Endometrium (tissue), 2 donors: ENCODE measurements at regions not wholly inside any gene's neighbourhood (a gene's known extent, or its start where the extent isn't known, plus 50 kb on each side); places are given as distances from the start of the nearest gene placed in this dataset.
A peak's percentile ranks its signal among the peaks of the same experiment; 100 is the strongest.
"Not testable (repeated sequence)": the region's sequence is repeated elsewhere in the genome, so short reads cannot be mapped to it uniquely, and the experiment has no call there.

ENCODE experiments used
- FAIRE-seq: peaks from 2 replicates; lab custom pipeline; 2012; peaks lifted over from hg19 to GRCh38; lab: Jason Lieb, UNC
- donor health status: control.
- donor health status: control.

- FAIRE-seq = no peak
These were observed 532.1 kb upstream of the PITX2 start for GRCh38 chr4:111154934-111155333.

- FAIRE-seq = not testable (repeated sequence)
These were observed 541.7 kb upstream of the PITX2 start for GRCh38 chr4:111164556-111164955.

GRCh38 chr4:111174331-111174730 is 551.5 kb upstream of the PITX2 start:
- FAIRE-seq = no peak

- FAIRE-seq = peak; percentile 90
These were observed 555.4 kb upstream of the PITX2 start for GRCh38 chr4:111178231-111178630.

- no peak for FAIRE-seq
These were observed 564.2 kb upstream of the PITX2 start for GRCh38 chr4:111187108-111187507.

- FAIRE-seq = no peak
These were observed 575.6 kb upstream of the PITX2 start for GRCh38 chr4:111198446-111198845.

GRCh38 chr4:111204797-111205196 is 581.9 kb upstream of the PITX2 start:
- FAIRE-seq = no peak

GRCh38 chr4:111208970-111209369 is 586.1 kb upstream of the PITX2 start:
- FAIRE-seq = no peak

GRCh38 chr4:111209706-111210105 is 586.8 kb upstream of the PITX2 start:
- FAIRE-seq = no peak

GRCh38 chr4:111210595-111210994 is 587.7 kb upstream of the PITX2 start:
- FAIRE-seq = no peak

- no peak for FAIRE-seq
These were observed 590.7 kb upstream of the PITX2 start for GRCh38 chr4:111213531-111213930.

- FAIRE-seq = no peak
These were observed 591.5 kb upstream of the PITX2 start for GRCh38 chr4:111214371-111214770.

- FAIRE-seq = no peak
These were observed 592.9 kb upstream of the PITX2 start for GRCh38 chr4:111215755-111216154.

GRCh38 chr4:111216791-111217190 is 593.9 kb upstream of the PITX2 start:
- FAIRE-seq = no peak

GRCh38 chr4:111221371-111221770 is 598.5 kb upstream of the PITX2 start:
- FAIRE-seq = no peak

GRCh38 chr4:111228396-111228795 is 605.5 kb upstream of the PITX2 start:
- FAIRE-seq = no peak

GRCh38 chr4:111228874-111229273 is 606.0 kb upstream of the PITX2 start:
- FAIRE-seq = no peak

- no peak for FAIRE-seq
These were observed 607.4 kb upstream of the PITX2 start for GRCh38 chr4:111230265-111230664.

- no peak for FAIRE-seq
These were observed 608.4 kb upstream of the PITX2 start for GRCh38 chr4:111231281-111231680.

- FAIRE-seq = no peak
These were observed 612.1 kb upstream of the PITX2 start for GRCh38 chr4:111234939-111235338.

- FAIRE-seq = no peak
These were observed 641.0 kb upstream of the PITX2 start for GRCh38 chr4:111263836-111264235.

- no peak for FAIRE-seq
These were observed 644.1 kb upstream of the PITX2 start for GRCh38 chr4:111266937-111267336.

GRCh38 chr4:111267786-111268185 is 644.9 kb upstream of the PITX2 start:
- FAIRE-seq = no peak

GRCh38 chr4:111268769-111269414 is 646.0 kb upstream of the PITX2 start:
- FAIRE-seq = no peak

GRCh38 chr4:111269439-111269838 is 646.6 kb upstream of the PITX2 start:
- no peak for FAIRE-seq
